Nephron progenitor cell (in vitro differentiated cells): ENCODE measurements at regions not wholly inside any gene's neighbourhood (a gene's known extent, or its start where the extent isn't known, plus 50 kb on each side); places are given as distances from the start of the nearest gene placed in this dataset.
"Not testable (repeated sequence)": the region's sequence is repeated elsewhere in the genome, so short reads cannot be mapped to it uniquely, and the experiment has no call there.

Source experiments
- DNase-seq: peaks from one replicate; pipeline ENCODE4 v3.0.0; 2021
- H3K27ac Mint-ChIP-seq: 2 replicates; pipeline ENCODE4 v1.8.0; 2021; ENCODE audit warnings: mild to moderate bottlenecking, moderate library complexity, mixed read lengths
- H3K27me3 Mint-ChIP-seq: 2 replicates; pipeline ENCODE4 v1.8.0; 2021; ENCODE audit warnings: mild to moderate bottlenecking, low read depth, mixed read lengths; ENCODE audit not compliant: poor library complexity
- H3K36me3 Mint-ChIP-seq: 2 replicates; pipeline ENCODE4 v1.8.0; 2021; ENCODE audit warnings: low read depth, mixed read lengths
- H3K4me1 Mint-ChIP-seq: 2 replicates; pipeline ENCODE4 v1.8.0; 2021; ENCODE audit warnings: mixed read lengths
- H3K4me3 Mint-ChIP-seq: 2 replicates; pipeline ENCODE4 v1.8.0; 2021; ENCODE audit warnings: mild to moderate bottlenecking, moderate library complexity, mixed read lengths
- H3K9me3 Mint-ChIP-seq: 2 replicates; pipeline ENCODE4 v1.8.0; 2021; ENCODE audit warnings: mild to moderate bottlenecking, moderate library complexity, mixed read lengths
- TF ChIP-seq, protein P1 (sequence below): fragments of 200-600 bp; sonication (generic); IDR thresholded peaks from 2 replicates; pipeline ENCODE4 v1.5.0; 2021; ENCODE audit warnings: antibody characterized with exemption

DNA sequence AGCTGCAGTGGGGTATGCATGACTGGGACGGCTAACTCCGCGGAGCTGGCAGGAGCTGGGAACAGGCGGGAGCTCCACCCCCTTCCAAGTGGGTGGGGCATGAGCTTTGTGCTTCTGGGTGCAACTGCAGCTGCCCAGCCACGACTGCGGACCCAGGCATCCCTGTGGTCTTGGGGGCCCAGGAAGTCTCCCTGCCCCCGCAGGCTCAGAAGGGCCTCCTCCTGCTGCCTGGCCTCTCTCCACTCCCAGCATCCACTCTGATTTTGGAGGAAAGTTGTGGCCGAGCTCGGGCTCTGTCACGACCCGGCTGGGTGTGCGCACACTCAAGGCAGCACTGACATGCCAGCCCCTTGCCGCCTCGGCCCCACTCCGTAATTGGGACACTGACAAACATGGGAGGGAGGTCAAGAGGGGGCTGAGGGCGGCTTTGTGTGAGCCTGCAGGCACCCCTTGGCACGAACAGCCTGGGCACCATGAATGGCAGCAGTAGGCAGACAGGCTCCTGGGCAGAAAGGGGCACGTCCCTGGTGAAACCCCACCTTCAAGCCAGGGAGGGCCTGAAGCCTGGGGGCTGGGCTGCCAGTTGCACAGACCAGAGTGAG lies 822.6 kb downstream of the GLUD2 start:
- H3K36me3 Mint-ChIP-seq, result no peaks in the 10 kb centered on the region
- H3K27ac Mint-ChIP-seq, result no peak overlapping the region

DNA sequence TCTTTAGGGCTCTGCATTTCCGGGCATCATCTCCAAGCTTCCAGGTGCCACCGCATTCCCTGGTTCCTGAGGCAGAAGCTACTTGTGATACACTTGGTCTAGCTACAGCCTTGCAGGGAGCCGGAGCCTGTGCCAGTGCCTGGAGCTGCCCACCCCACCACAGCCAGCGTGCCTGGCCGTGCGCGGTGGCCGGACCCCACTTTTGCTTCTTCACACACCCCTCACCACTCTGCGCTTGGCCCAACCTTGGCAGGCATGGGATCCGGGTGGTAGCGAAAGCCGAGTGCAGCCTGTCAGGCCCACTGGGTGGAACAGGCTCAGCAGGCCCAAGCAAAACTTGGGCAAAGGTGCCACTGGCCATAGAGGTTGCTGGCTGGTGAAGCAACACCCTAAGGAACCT lies 823.7 kb downstream of the GLUD2 start:
- Mint-ChIP-seq H3K9me3 (peaks cover 25% of the 10 kb centered on the region), H3K4me1 (no peaks in the 10 kb centered on the region), H3K36me3 (no peaks in the 10 kb centered on the region), H3K27ac (no peak overlapping the region), H3K27me3 (no peaks in the 10 kb centered on the region), H3K4me3 (no peak overlapping the region)
- no peak for DNase-seq
- TF ChIP-seq, protein P1, sequence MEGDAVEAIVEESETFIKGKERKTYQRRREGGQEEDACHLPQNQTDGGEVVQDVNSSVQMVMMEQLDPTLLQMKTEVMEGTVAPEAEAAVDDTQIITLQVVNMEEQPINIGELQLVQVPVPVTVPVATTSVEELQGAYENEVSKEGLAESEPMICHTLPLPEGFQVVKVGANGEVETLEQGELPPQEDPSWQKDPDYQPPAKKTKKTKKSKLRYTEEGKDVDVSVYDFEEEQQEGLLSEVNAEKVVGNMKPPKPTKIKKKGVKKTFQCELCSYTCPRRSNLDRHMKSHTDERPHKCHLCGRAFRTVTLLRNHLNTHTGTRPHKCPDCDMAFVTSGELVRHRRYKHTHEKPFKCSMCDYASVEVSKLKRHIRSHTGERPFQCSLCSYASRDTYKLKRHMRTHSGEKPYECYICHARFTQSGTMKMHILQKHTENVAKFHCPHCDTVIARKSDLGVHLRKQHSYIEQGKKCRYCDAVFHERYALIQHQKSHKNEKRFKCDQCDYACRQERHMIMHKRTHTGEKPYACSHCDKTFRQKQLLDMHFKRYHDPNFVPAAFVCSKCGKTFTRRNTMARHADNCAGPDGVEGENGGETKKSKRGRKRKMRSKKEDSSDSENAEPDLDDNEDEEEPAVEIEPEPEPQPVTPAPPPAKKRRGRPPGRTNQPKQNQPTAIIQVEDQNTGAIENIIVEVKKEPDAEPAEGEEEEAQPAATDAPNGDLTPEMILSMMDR, result no peak

More for the DNA sequence above, 822.6 kb downstream of the GLUD2 start:
- Mint-ChIP-seq H3K4me3 (no peak overlapping the region), H3K9me3 (peaks cover 25% of the 10 kb centered on the region), H3K27me3 (peaks cover 2% of the 10 kb centered on the region), H3K4me1 (no peaks in the 10 kb centered on the region)
- no peak for DNase-seq
- TF ChIP-seq, protein P1, result no peak

DNA sequence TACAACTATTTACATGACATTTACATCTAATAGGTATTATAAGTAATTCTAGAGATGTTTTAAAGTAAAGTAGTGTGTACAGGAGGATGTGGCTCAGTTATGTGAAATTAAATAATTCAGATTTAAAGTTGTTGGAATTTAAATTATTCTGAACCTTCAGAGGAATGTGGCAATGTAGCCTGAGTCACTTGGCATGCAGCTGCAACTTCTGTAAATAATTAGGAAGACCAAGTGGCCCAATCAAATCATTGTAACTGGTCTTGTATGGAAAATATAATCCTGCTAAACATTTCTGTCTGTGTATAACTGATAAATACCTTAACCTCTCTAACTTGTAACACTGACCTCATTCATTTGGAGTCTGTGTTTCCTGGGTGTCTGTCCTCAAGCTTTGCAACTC lies 828.9 kb downstream of the GLUD2 start:
- H3K36me3 Mint-ChIP-seq, result no peaks in the 10 kb centered on the region
- H3K27ac Mint-ChIP-seq, result no peak overlapping the region
- TF ChIP-seq, protein P1, result no peak
- no peaks in the 10 kb centered on the region for H3K4me1 Mint-ChIP-seq
- no peak for DNase-seq
- peaks cover 19% of the 10 kb centered on the region for H3K9me3 Mint-ChIP-seq
- H3K4me3 Mint-ChIP-seq, result no peak overlapping the region
- no peaks in the 10 kb centered on the region for H3K27me3 Mint-ChIP-seq

DNA sequence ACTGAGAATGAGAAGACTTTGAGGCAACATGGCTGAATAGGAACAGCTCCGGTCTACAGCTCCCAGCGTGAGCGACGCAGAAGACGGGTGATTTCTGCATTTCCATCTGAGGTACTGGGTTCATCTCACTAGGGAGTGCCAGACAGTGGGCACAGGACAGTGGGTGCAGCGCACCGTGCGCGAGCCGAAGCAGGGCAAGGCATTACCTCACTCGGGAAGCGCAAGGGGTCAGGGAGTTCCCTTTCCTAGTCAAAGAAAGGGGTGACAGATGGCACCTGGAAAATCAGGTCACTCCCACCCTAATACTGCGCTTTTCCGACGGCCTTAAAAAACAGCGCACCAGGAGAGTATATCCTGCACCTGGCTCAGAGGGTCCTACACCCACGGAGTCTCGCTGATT lies 829.9 kb downstream of the GLUD2 start:
- not testable (repeated sequence) for H3K4me3 Mint-ChIP-seq, H3K27ac Mint-ChIP-seq, H3K36me3 Mint-ChIP-seq, DNase-seq, H3K27me3 Mint-ChIP-seq, H3K4me1 Mint-ChIP-seq
- H3K9me3 Mint-ChIP-seq, result peaks cover 13% of the 10 kb centered on the region

DNA sequence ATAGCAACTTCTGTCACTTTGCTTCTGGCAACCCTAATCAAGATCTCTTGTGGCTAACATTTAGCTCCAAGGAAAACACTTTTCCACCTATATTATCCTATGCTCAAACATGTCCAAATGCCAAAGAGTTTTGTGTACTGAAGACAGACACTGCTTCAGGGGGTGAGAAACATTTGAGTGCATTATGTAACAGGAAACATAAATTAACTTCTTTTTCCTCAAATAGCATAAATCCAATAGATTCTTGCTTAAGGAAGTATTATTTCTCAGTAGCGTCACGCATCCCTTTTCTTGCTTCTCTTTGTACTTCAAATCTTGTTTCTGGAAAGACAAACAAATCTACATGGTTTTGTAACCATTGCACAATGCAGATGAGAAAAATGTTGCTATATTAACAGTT lies 839.1 kb downstream of the GLUD2 start:
- TF ChIP-seq, protein P1, result no peak
- Mint-ChIP-seq H3K4me1 (no peaks in the 10 kb centered on the region), H3K27ac (no peak overlapping the region), H3K27me3 (no peaks in the 10 kb centered on the region), H3K36me3 (no peaks in the 10 kb centered on the region), H3K4me3 (no peak overlapping the region), H3K9me3 (peaks cover 29% of the 10 kb centered on the region)
- DNase-seq, result no peak

DNA sequence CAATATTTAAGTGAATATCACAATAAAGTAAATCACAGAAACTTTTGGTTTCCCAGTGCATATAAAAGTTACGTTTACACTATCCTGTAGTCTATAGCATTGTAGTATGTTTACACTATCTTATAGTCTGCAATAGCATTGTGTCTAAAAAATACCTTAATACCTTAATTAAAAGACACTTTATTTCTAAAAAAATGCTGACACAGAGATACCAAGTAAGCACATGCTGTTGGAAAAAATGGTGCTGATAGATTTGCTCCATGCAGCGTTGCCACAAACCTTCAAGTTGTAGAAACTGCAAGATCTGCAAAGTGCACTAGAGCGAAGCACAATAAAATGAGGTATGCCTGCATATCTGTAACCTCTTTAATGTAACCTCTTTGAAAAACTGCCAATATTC lies 847.3 kb downstream of the GLUD2 start:
- H3K4me1 Mint-ChIP-seq, result no peaks in the 10 kb centered on the region
- no peak overlapping the region for H3K4me3 Mint-ChIP-seq
- H3K27ac Mint-ChIP-seq, result no peak overlapping the region
- TF ChIP-seq, protein P1, result no peak
- H3K27me3 Mint-ChIP-seq, result no peaks in the 10 kb centered on the region
- no peaks in the 10 kb centered on the region for H3K36me3 Mint-ChIP-seq
- peaks cover 8% of the 10 kb centered on the region for H3K9me3 Mint-ChIP-seq
- DNase-seq, result no peak
